ENCODE measurements at regions not wholly inside any gene's neighbourhood (a gene's known extent, or its start where the extent isn't known, plus 50 kb on each side); places are given as distances from the start of the nearest gene placed in this dataset.

- no peak for TF ChIP-seq POLR2A (IDR thresholded peaks at IDR 0.05)
- TF ChIP-seq, protein P1, sequence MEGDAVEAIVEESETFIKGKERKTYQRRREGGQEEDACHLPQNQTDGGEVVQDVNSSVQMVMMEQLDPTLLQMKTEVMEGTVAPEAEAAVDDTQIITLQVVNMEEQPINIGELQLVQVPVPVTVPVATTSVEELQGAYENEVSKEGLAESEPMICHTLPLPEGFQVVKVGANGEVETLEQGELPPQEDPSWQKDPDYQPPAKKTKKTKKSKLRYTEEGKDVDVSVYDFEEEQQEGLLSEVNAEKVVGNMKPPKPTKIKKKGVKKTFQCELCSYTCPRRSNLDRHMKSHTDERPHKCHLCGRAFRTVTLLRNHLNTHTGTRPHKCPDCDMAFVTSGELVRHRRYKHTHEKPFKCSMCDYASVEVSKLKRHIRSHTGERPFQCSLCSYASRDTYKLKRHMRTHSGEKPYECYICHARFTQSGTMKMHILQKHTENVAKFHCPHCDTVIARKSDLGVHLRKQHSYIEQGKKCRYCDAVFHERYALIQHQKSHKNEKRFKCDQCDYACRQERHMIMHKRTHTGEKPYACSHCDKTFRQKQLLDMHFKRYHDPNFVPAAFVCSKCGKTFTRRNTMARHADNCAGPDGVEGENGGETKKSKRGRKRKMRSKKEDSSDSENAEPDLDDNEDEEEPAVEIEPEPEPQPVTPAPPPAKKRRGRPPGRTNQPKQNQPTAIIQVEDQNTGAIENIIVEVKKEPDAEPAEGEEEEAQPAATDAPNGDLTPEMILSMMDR (IDR thresholded peaks at IDR 0.05) = peak in 1 of 6 experiments; percentile 16
These were observed 440.1 kb upstream of the ADAMTS16 start for GRCh38 chr5:4700069-4700468.

Measured in Peyer's patch (tissue), 4 donors.